PC-3 (cell line): ENCODE measurements at regions not wholly inside any gene's neighbourhood (a gene's known extent, or its start where the extent isn't known, plus 50 kb on each side); places are given as distances from the start of the nearest gene placed in this dataset.

Experiments used
- EZH2phosphoT487 ChIP-seq: fragments of 300-600 bp; sonication (generic); IDR thresholded peaks from 2 replicates; pipeline ENCODE4 v1.6.1; 2018; ENCODE audit warnings: mild to moderate bottlenecking, antibody characterized with exemption, low read length, borderline replicate concordance
- TF ChIP-seq, protein P1 (sequence below): fragments of 300-600 bp; sonication (generic); conservative IDR thresholded peaks from 2 replicates; pipeline ENCODE4 v1.5.1; 2017; ENCODE audit warnings: antibody characterized with exemption, low read depth, mild to moderate bottlenecking, low read length

DNA sequence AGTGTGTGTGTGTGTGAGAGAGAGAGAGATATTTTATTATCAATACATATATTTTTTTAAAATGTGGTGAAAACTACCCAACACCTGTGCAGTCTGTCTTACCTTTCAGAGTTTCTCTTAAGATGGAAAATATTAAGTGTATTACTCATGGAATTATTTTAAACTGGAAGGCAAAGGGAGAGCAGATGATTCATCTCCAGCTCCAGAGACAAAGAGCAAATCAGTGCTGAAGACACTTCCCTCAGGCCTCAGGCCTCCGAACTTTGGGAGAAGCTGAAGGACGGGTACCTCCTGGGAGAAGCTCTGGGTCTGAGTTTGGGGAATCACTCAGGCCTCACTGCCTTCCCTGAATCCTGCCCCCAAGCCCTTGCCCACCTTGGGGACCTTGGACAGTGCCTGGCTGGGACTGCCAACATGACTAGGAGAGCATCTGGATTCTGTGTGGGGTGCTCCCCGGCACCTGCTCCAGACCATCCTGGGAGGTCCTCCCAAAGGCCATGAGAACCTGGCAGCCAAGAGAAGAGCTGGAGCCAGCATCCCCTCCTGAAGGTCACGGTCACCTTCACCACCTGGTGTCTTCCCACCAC lies 170.4 kb upstream of the UBL3 start:
- TF ChIP-seq, protein P1, sequence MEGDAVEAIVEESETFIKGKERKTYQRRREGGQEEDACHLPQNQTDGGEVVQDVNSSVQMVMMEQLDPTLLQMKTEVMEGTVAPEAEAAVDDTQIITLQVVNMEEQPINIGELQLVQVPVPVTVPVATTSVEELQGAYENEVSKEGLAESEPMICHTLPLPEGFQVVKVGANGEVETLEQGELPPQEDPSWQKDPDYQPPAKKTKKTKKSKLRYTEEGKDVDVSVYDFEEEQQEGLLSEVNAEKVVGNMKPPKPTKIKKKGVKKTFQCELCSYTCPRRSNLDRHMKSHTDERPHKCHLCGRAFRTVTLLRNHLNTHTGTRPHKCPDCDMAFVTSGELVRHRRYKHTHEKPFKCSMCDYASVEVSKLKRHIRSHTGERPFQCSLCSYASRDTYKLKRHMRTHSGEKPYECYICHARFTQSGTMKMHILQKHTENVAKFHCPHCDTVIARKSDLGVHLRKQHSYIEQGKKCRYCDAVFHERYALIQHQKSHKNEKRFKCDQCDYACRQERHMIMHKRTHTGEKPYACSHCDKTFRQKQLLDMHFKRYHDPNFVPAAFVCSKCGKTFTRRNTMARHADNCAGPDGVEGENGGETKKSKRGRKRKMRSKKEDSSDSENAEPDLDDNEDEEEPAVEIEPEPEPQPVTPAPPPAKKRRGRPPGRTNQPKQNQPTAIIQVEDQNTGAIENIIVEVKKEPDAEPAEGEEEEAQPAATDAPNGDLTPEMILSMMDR = no peak
- no peak for TF ChIP-seq EZH2phosphoT487
